HepG2 (cell line): ENCODE measurements at regions not wholly inside any gene's neighbourhood (a gene's known extent, or its start where the extent isn't known, plus 50 kb on each side); places are given as distances from the start of the nearest gene placed in this dataset.

ENCODE experiments used
- CEBPB ChIP-seq: IDR thresholded peaks from 2 replicates; pipeline ENCODE4 v1.6.1; 2011; ENCODE audit warnings: low read depth, low read length, improper control_type of control experiment, borderline replicate concordance
- HNRNPUL1 ChIP-seq: fragments of 200-400 bp; formaldehyde crosslinking; IDR thresholded peaks from 2 replicates; pipeline ENCODE4 v1.6.1; 2017; ENCODE audit warnings: low read depth, mild to moderate bottlenecking, low read length, moderate library complexity
- NR3C1 ChIP-seq: sonication (generic); formaldehyde crosslinking; IDR thresholded peaks from 2 replicates; pipeline ENCODE4 v1.4.0; 2020; ENCODE audit warnings: missing genetic modification reagents
- SAFB2 ChIP-seq: sonication (generic); formaldehyde crosslinking; IDR thresholded peaks from 2 replicates; pipeline ENCODE4 v1.5.1; 2020; ENCODE audit warnings: missing genetic modification reagents, low read depth, mild to moderate bottlenecking, borderline replicate concordance
- SIN3A ChIP-seq: IDR thresholded peaks from 2 replicates; pipeline ENCODE4 v1.6.1; 2011; ENCODE audit warnings: low read depth, mild to moderate bottlenecking, control low read depth, low read length, borderline replicate concordance
- SMC3 ChIP-seq: IDR thresholded peaks from 2 replicates; pipeline ENCODE4 v1.6.1; 2011; ENCODE audit warnings: low read length, improper control_type of control experiment
- ZNF382 ChIP-seq: sonication (generic); formaldehyde crosslinking; IDR thresholded peaks from 2 replicates; pipeline ENCODE4 v1.5.0; 2020; ENCODE audit warnings: missing genetic modification reagents, mild to moderate bottlenecking, borderline replicate concordance
- TF ChIP-seq, protein P1 (sequence below): IDR thresholded peaks from 2 replicates; pipeline ENCODE4 v1.4.0; 2020; ENCODE audit warnings: mild to moderate bottlenecking, missing genetic modification reagents
- TF ChIP-seq, protein P2 (sequence below): IDR thresholded peaks from 2 replicates; pipeline ENCODE4 v1.6.1; 2018; ENCODE audit warnings: missing genetic modification reagents

GRCh38 chr10:21021843-21022594, 124.9 kb upstream of the NEBL start (continued):
- TF ChIP-seq, protein P1, sequence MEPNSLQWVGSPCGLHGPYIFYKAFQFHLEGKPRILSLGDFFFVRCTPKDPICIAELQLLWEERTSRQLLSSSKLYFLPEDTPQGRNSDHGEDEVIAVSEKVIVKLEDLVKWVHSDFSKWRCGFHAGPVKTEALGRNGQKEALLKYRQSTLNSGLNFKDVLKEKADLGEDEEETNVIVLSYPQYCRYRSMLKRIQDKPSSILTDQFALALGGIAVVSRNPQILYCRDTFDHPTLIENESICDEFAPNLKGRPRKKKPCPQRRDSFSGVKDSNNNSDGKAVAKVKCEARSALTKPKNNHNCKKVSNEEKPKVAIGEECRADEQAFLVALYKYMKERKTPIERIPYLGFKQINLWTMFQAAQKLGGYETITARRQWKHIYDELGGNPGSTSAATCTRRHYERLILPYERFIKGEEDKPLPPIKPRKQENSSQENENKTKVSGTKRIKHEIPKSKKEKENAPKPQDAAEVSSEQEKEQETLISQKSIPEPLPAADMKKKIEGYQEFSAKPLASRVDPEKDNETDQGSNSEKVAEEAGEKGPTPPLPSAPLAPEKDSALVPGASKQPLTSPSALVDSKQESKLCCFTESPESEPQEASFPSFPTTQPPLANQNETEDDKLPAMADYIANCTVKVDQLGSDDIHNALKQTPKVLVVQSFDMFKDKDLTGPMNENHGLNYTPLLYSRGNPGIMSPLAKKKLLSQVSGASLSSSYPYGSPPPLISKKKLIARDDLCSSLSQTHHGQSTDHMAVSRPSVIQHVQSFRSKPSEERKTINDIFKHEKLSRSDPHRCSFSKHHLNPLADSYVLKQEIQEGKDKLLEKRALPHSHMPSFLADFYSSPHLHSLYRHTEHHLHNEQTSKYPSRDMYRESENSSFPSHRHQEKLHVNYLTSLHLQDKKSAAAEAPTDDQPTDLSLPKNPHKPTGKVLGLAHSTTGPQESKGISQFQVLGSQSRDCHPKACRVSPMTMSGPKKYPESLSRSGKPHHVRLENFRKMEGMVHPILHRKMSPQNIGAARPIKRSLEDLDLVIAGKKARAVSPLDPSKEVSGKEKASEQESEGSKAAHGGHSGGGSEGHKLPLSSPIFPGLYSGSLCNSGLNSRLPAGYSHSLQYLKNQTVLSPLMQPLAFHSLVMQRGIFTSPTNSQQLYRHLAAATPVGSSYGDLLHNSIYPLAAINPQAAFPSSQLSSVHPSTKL (CRISPR knock-in tag) = no peak
- TF ChIP-seq SMC3 = no peak
- TF ChIP-seq SAFB2 (CRISPR knock-in tag) = no peak
- no peak for TF ChIP-seq HNRNPUL1
- 0 out of 2 replicates have a peak, but pooled peaks have one; percentile 5 for TF ChIP-seq CEBPB
- no peak for TF ChIP-seq SIN3A
- TF ChIP-seq, protein P2, sequence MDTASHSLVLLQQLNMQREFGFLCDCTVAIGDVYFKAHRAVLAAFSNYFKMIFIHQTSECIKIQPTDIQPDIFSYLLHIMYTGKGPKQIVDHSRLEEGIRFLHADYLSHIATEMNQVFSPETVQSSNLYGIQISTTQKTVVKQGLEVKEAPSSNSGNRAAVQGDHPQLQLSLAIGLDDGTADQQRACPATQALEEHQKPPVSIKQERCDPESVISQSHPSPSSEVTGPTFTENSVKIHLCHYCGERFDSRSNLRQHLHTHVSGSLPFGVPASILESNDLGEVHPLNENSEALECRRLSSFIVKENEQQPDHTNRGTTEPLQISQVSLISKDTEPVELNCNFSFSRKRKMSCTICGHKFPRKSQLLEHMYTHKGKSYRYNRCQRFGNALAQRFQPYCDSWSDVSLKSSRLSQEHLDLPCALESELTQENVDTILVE (CRISPR knock-in tag) = no peak
- no peak for TF ChIP-seq ZNF382 (CRISPR knock-in tag)
- no peak for TF ChIP-seq NR3C1
